Adrenal gland (tissue), 5 donors: ENCODE measurements at regions not wholly inside any gene's neighbourhood (a gene's known extent, or its start where the extent isn't known, plus 50 kb on each side); places are given as distances from the start of the nearest gene placed in this dataset.

Experiments
- POLR2A ChIP-seq, 2 donors: fragments of 450-650 bp; IDR thresholded peaks; one replicate each; pipeline ENCODE4 v1.6.1; 2017; ENCODE audit warnings: antibody characterized with exemption in 2 of 2, mild to moderate bottlenecking in 2 of 2, moderate library complexity in 1 of 2
- TF ChIP-seq, protein P1 (sequence below), 6 experiments: fragments of 450-650 bp in 4 of 6; fragments of 200-600 bp in 2 of 6; sonication (generic) in 1 of 6; IDR thresholded peaks; 1 replicate in 5 of 6; 2 replicates in 1 of 6; pipeline versions ENCODE4 v1.5.1 to v1.8.0; 2016 to 2021; ENCODE audit warnings: antibody characterized with exemption in 6 of 6, mild to moderate bottlenecking in 2 of 6, moderate library complexity in 1 of 6
- donor health status: DM: no; HTN: no; CAD: no.

DNA sequence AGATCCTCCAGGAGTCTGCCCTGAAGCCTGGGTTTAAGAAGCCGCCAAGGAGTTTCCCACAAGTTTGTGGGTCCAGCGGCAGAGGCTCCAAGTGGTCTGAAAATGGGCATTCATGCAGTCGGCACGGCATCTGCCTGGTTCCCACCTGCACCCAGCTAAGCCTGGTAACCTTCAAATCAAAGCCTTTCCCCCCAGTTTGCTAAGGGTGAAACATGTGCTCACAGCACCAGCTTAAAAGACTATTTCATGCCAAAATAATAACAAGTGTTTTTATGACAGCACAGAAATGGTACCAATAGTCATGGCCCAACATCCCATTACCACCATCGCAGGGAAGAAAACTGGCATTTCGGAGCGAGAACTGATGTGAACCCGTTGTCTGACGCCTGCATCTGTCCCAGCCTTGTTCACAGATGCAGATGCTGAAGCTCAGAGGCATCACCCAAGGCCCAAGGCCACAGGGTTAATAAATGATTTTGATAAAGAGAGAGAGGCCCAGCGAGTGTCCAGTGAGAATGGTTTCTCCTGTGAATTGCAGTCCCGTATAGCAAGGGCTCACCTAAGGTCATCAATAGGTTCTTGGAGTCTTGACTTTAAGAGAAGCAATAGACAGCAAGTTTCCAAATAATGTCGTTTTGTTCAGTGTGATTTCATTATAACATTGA lies 188.0 kb upstream of the TPM1 start:
- TF ChIP-seq, protein P1, sequence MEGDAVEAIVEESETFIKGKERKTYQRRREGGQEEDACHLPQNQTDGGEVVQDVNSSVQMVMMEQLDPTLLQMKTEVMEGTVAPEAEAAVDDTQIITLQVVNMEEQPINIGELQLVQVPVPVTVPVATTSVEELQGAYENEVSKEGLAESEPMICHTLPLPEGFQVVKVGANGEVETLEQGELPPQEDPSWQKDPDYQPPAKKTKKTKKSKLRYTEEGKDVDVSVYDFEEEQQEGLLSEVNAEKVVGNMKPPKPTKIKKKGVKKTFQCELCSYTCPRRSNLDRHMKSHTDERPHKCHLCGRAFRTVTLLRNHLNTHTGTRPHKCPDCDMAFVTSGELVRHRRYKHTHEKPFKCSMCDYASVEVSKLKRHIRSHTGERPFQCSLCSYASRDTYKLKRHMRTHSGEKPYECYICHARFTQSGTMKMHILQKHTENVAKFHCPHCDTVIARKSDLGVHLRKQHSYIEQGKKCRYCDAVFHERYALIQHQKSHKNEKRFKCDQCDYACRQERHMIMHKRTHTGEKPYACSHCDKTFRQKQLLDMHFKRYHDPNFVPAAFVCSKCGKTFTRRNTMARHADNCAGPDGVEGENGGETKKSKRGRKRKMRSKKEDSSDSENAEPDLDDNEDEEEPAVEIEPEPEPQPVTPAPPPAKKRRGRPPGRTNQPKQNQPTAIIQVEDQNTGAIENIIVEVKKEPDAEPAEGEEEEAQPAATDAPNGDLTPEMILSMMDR (IDR thresholded peaks at IDR 0.05) = no peak
- TF ChIP-seq POLR2A (IDR thresholded peaks at IDR 0.05) = no peak
